ENCODE measurements at regions not wholly inside any gene's neighbourhood (a gene's known extent, or its start where the extent isn't known, plus 50 kb on each side); places are given as distances from the start of the nearest gene placed in this dataset.
"Not testable (repeated sequence)": the region's sequence is repeated elsewhere in the genome, so short reads cannot be mapped to it uniquely, and the experiment has no call there.

- no peak for DNase-seq (ENCODE audit: low spot score)
Observed at GRCh38 chr20:12581644-12582289, 427.0 kb upstream of the SPTLC3 start.

- not testable (repeated sequence) for DNase-seq (ENCODE audit: low spot score)
Observed at GRCh38 chr20:12582710-12583109, 426.1 kb upstream of the SPTLC3 start.

GRCh38 chr20:12591949-12592470, 416.8 kb upstream of the SPTLC3 start:
- DNase-seq (ENCODE audit: low spot score) = no peak

GRCh38 chr20:12592756-12593155, 416.0 kb upstream of the SPTLC3 start:
- DNase-seq (ENCODE audit: low spot score) = no peak

GRCh38 chr20:12593342-12593873, 415.4 kb upstream of the SPTLC3 start:
- no peak for DNase-seq (ENCODE audit: low spot score)

- DNase-seq (ENCODE audit: low spot score) = no peak
Observed at GRCh38 chr20:12594410-12595088, 414.2 kb upstream of the SPTLC3 start.

GRCh38 chr20:12595841-12596240, 412.9 kb upstream of the SPTLC3 start:
- DNase-seq (ENCODE audit: low spot score) = no peak

- no peak for DNase-seq (ENCODE audit: low spot score)
Observed at GRCh38 chr20:12596863-12597262, 411.9 kb upstream of the SPTLC3 start.

GRCh38 chr20:12597551-12597950, 411.2 kb upstream of the SPTLC3 start:
- DNase-seq (ENCODE audit: low spot score) = no peak

- DNase-seq (ENCODE audit: low spot score) = no peak
Observed at GRCh38 chr20:12598894-12599293, 409.9 kb upstream of the SPTLC3 start.

GRCh38 chr20:12599494-12599893, 409.3 kb upstream of the SPTLC3 start:
- DNase-seq (ENCODE audit: low spot score) = no peak

- no peak for DNase-seq (ENCODE audit: low spot score)
Observed at GRCh38 chr20:12605751-12606150, 403.0 kb upstream of the SPTLC3 start.

- DNase-seq (ENCODE audit: low spot score) = no peak
Observed at GRCh38 chr20:12610871-12611270, 397.9 kb upstream of the SPTLC3 start.

GRCh38 chr20:12614764-12615163, 394.0 kb upstream of the SPTLC3 start:
- no peak for DNase-seq (ENCODE audit: low spot score)

- no peak for DNase-seq (ENCODE audit: low spot score)
Observed at GRCh38 chr20:12617076-12617475, 391.7 kb upstream of the SPTLC3 start.

GRCh38 chr20:12623870-12624269, 384.9 kb upstream of the SPTLC3 start:
- no peak for DNase-seq (ENCODE audit: low spot score)

- no peak for DNase-seq (ENCODE audit: low spot score)
Observed at GRCh38 chr20:12627485-12627884, 381.3 kb upstream of the SPTLC3 start.

- DNase-seq (ENCODE audit: low spot score) = no peak
Observed at GRCh38 chr20:12638633-12639312, 370.0 kb upstream of the SPTLC3 start.

- no peak for DNase-seq (ENCODE audit: low spot score)
Observed at GRCh38 chr20:12640251-12640650, 368.5 kb upstream of the SPTLC3 start.

- DNase-seq (ENCODE audit: low spot score) = no peak
Observed at GRCh38 chr20:12641619-12642018, 367.2 kb upstream of the SPTLC3 start.

- DNase-seq (ENCODE audit: low spot score) = no peak
Observed at GRCh38 chr20:12644461-12644860, 364.3 kb upstream of the SPTLC3 start.

GRCh38 chr20:12649234-12649633, 359.5 kb upstream of the SPTLC3 start:
- no peak for DNase-seq (ENCODE audit: low spot score)

- no peak for DNase-seq (ENCODE audit: low spot score)
Observed at GRCh38 chr20:12653642-12654041, 355.1 kb upstream of the SPTLC3 start.
